GM18867 (cell line): ENCODE measurements at regions not wholly inside any gene's neighbourhood (a gene's known extent, or its start where the extent isn't known, plus 50 kb on each side); places are given as distances from the start of the nearest gene placed in this dataset.

ENCODE experiments used
- ATAC-seq: cut with Tn5 transposase; IDR thresholded peaks from one replicate; pipeline ENCODE4 v1.9.1; 2021; ENCODE audit warnings: mild to moderate bottlenecking, moderate library complexity; ENCODE audit not compliant: unreplicated experiment

DNA sequence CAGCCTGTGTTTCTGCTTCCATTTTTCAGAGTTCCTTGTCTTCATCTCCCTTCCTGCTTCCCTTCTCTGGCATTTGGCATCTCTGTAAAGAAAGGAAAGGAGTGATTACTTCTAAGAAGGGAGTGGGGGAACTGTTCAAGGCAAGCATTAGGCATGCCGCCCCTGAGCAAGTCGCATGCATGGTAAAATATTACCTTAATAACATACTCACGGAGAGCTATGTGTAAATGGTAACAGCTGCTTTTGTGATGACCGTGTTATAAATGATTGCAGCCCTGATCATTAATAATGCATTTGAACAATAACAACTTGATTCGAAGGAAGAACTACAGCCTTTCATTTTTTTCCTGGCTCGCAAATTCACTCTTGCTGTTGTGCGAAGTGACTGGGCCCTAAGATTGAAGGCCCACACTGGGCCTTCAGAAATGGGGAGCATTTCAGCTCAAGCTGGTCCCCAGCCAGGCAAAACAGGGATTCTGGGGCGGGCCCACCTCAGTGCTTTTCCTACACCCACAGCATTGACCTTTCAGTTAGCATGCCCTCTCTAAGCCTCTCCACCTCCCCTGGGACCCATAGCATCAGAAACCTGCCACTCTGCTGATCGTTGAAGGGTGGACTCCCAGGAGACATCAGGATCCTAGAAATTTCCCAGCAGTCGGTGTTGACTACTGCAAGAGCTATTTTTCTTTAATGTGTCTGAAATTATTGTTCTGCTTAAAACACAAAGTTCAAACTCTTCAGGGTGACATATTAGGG, 263.0 kb upstream of the CADM1 start:
- no peak for ATAC-seq

DNA sequence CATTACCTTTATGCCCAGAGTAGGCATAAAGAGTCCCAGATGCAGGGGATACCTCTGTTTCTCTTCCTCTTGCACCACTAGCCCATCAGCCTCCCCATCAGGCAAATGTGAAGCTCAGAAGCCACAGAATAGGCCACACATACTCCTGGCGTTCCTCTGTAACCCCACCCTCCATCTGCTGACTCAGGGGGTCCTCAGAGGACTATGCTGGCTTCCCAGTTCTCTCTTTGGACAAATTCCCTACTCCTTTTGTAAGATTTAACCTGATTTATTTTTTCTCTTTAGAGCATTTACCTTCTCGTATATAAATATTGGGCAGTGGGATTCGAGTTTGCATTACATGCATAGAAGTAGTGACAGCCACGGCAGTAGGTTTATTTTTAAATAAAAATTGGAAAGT, 262.3 kb upstream of the CADM1 start:
- no peak for ATAC-seq

DNA sequence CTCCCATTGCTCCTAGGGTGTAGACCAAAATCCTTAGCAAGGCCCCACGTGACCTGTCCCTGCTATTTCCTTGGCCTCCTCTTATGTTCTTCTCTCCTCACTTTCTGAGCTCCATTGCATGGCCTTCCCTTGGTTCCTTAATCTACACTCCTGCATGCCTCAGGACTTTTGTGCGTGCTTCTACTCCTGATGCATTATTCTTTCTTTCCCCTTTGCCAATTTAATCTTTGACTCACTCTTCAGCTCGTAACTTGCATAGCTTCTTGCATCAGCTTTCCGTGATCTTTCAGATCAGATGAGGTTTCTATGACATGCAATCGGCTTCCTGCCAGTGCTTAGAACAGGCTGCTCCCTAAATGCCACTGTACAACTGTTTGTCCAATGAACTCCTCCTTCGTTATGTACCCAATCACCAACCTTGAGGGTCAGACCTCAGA, 261.6 kb upstream of the CADM1 start:
- ATAC-seq, result no peak

DNA sequence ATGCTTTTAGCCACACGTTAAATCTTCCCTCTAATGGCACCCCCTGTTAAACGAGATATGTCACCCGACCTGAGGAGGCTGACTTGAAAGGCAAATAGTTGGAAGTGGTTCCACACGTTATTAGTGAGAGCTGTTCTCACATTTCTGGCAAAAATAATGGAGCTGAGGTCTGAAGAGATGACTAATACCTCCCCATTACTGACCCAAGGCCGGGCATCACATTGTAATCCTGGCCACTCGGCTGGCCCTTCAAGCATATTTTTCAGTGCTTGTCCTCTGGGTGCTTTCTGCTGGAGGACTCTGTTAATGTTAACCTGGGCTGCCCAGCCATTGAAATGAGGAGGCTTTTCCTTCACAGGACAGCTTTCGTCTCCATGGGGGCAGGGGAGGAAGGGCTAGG, 260.0 kb upstream of the CADM1 start:
- ATAC-seq, result no peak

DNA sequence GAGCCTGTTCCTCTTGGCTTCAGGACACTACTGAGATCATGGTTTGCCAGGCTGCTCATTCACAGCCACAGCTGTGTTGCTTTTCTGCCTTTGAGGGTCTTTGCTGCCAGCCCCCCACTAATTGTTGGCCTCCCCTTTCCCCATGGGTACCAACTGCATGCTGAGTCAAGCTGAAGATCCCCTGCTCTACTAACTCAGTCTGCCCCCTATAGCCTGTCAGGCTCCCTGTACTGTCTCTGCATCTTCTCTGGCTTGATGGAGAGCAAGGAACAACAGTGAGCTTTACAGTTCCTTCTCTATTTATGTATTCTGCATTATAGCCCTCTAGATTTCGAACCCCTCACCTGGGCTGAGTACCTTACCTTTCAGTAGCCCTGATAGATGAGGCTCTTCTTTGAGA, 257.6 kb upstream of the CADM1 start:
- ATAC-seq, result no peak

DNA sequence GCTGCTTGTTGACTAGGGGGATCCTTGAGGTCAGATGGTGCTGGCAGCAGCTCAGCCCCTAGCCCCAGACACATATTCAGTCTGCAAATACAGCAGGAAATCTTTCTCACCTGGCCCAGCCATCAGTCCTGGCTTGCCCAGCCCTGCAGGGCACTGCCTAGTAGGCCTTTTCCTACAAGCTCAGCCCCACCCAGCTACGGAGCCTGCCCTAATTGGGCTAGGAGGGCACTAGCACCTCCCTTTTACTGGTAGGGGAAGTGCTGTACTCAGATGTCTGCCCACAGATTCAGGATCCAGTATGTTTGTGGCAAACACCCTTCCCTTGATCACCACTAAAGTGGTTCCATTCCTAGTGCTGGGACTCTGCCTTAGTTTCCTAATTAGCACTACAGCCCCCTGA, 257.1 kb upstream of the CADM1 start:
- ATAC-seq, result no peak

DNA sequence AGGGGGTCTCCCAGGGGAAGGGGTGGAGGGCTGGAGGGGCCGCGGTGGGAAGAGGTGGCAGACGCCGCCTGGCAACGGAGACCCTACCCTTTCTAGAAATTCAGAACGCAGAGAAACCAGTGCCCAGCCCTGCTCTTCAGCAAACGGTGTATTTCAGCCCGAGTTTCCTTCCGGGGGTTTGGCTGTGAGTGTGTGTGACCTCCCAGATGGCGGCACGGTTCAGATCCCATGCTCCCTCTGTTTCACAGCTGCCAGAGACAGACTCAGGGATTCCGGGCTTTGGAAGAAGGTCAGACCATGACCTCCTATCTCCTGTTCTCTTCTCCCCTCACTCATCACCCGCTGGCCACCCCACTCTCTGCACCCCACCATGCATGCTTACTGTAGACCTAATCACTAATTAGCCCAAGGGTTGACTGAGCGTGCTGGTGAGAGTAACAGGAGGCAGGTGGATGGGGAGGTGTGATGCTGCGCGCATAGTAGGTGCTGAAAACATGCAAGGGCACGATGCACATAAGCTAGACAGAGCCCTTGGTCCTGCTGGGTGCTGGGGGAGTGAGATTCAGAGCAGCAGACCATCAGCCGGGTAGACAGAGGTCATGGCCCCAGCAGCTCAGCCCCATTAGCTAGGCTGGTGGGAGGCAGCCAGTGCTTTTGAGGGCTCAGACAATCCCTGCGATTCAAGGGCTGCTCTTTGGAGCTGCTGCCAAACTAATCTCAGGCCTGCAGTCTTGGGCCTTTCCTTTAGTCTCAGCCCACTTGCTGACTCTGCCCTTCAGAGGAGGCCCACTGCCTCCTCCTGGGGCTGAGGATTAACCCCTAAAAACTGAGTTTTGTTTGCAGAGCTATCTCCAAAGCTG, 256.5 kb upstream of the CADM1 start:
- no peak for ATAC-seq

DNA sequence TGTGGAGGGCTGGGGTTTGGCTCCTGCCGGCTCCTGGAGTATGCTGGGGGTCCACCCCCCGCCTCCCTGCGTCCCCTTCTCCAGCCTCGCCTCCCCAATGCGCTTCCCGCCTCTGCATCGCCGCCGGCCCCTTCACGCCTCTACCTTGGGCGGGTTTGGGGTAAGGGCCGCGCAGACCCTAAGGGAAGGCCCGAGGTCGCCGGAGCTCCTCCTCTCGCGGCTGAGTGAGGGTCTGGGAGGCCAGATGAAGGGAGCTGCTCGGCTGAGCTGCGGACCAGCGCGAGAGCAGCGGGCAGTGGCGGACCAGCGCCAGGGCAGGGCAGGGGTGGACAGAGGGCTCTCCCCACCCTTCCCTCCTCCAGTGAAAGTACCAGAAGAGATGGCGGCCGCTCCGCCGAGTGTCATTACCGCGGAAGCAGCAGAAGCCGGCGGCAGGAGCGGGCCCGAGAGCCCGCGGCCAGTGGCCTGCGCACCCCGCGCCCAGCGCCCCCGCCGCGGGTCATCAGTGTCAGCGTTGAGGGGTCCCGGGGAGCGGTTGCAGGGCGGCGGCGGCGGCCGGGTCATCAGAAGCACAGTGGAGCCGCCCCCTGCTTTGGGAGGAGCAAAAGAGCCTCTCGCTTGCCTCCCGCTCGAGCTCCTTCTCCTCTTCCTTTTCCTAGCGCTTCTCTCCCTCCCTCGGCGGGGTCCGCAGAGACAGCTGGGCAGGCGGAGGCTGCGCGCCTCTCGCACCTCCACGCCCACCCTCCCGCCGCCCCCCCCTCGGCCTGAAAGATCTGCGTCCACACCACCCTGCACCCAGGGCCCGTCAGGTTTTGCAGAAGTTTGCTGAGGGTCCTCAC, 255.6 kb upstream of the CADM1 start:
- no peak for ATAC-seq

DNA sequence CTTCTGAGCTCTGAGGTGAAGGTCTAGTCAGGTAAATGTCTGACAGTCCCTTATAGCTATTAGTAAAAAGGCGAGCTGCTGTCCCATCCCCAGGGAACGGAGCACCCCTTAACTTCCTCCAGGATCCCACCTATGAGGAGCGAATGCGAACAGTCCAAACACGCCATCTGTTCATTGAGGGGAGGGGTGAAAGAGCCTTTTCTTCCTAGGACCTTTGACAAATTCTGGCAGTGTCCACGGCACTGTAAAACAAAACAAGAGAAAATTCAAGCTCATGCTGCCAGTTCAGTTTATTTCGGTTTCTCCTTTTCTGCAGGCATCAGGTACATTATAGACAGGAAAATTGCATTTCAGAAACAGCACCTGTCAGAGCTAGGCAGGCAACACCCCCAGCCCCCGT, 253.8 kb upstream of the CADM1 start:
- ATAC-seq, result no peak

DNA sequence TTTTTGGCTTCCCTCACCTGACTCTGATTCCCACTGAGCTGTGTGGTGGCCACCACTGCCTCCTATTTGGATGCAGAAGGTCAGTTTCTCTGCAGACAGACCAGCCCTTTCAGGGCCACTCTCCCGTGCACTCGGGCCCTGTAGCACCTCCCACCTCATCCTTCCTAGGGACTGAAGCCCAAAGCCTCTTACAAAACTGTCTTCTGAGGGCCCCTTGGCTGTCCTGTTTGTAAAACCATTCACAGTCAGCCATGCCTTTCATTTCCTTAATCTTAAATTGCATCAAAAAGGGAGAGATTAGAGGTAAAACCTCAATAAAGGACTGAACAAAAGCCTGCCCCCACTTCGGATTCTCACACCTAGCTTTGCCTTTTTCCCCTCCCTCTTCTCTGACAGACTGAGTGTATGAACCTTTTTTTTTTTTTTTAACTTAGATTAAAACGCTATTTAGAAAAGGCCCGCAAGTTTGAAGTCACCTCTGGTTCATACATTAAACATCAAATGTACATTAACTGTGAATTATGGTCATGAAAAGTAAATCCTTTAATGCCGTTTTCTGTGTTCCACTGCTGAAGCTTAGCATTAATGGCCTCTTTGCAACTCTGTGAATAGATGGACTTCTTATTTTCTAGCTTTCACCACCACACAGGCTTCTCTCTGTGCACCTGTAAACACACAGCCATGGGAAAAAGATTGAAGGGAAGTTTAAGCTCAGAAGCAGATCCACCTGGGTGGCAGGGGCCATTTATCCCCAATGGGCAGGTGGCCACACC, 247.2 kb upstream of the CADM1 start:
- no peak for ATAC-seq

DNA sequence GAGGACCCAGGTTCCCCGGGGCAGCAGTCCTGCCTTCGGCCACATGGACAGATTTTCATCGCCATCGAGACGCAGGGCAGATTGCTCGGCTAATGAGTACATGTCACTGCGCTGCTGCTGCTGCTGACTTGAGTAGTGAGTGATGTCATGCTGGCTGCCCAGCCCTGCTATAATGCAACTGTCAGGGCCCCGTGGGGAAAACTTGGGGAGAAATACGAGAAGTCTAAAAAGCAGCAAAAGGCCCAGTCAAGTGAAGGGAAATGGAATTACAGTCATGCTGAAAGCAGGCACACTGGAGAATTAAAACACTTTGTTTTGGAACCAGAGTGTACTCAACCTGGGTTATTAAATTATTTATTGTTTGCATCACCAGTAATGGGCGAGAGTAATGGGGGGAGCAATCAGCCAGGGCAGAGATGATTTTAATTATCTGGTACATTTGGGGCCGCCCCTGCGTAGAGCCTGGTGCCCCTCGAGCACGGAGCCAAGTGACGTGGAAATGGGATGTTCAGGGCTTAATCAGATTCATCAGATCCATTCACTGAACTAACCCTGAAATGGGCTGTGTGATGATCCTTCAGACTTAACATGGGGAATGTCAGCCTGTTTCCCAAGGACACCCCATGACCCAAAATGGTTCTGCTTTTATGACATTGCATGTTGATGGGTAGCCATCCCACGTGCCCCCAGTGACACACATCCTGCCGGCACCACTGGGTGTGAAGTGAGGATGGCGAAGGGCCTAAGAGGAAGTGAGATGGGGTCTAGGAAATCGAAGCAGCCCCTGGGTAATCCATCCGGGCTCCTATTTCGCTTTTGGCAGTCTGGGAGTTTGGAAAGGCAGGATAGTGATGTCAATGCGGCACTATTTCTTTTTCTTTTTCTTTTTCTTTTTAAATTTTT, 241.6 kb upstream of the CADM1 start:
- ATAC-seq, result no peak

DNA sequence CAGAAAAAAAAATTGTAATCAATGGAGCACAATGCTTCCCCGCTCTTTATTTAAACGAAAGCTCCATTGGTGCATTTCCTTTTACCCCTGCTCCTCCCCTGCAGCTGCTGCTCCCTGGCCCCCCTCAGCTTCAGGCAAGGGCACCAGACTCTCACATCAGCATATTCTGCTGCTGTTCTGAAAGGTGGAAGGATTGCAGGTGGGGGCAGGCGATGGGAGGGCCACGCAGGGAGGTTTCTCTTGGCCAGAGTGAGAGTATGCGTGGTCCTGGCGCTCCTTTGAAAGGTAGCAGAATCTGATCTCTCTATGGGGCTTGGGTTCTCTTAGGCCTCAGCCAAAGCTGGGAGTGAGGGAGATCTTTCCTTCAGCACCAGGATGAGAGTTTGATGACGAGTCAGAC, 240.9 kb upstream of the CADM1 start:
- ATAC-seq, result no peak

DNA sequence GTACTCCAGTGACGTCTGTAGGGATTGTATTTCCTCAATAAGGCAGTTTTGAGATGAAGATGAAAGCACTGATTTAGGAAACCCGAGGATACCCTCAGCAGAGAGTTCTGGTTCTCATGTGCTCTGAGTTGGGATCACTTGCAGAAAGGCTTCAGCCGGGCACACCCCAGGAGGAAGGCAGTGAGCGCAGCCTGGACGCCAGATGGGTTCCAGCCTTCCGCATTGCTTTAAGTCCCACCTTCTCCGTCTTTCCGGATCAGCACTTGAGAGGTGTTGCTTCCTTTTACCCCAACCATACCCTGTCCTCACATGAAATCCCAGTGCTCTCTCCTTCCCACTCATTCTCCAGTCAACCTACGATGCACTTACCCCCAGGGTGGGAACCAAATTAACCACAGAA, 239.5 kb upstream of the CADM1 start:
- ATAC-seq, result no peak

DNA sequence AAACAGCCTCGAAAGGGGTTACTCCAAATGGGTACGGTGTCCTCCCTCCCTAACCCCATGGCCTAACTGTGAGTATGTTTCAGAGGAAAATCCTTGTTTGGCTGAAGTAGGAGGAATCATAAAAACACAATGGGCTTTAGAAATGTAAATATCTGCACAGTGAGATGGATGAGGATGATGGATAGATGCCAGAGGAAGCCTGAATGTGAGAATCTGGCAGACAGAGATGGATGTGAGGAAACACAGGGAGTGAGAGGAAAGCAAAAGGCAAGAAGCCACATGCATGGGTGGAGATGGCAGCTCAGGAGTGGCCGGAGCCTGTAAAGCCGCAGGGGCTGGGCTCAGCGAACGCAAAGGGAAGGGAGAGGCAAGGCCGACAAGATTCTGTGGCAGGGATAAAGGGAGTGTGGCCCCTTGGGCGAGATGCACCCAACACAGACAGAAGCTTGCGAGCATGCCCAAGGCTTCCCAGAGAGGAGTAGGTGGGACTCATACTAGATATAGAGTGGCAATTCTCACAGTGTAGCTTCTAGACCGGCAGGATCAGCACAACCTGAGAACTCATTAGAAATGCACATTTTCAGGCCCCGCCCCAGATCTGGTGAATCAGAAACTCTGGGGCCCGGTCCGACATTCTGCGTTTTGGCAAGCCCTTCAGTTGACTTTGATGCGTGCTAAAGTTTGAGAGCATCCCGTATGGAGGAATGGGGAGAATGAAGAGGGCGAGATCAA, 237.3 kb upstream of the CADM1 start:
- no peak for ATAC-seq

DNA sequence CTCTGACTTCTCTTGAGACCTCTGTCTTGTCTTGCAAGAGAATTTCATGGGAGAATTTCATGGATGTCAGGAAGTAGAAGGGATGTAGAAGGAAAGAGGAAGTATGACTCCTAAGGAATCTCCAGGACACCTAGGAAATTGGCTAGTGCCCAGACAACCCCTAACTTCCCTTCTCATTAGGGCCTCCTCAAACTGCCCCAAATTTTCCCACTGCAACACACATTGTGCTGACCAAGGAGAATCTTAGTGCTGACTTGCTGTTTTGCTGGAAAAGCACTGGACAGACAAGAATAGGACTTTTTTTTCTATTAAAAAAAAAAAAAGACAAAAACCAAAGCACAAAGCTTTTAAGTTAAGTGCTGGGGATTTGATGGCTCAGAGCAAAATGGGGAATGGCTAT, 236.1 kb upstream of the CADM1 start:
- no peak for ATAC-seq

DNA sequence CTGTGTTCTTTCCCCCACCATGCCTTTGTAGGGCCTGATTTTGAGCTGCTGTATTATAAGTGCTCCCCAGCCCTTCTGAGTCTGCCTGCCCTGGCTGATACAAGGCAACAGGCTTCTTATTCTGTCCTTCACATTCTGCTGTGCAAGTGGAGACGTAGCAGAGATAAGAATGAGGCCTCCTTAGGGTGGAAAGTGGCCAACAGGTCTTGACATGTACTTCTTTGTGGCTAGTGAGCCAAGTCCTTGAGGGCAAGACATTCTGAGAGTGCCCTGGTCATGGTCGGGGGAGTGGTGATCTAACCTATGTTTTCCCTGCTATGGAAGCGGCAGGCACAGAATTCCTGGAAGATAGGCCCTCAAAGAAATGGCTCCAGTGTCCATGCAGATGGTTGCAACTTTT, 235.7 kb upstream of the CADM1 start:
- ATAC-seq, result no peak

DNA sequence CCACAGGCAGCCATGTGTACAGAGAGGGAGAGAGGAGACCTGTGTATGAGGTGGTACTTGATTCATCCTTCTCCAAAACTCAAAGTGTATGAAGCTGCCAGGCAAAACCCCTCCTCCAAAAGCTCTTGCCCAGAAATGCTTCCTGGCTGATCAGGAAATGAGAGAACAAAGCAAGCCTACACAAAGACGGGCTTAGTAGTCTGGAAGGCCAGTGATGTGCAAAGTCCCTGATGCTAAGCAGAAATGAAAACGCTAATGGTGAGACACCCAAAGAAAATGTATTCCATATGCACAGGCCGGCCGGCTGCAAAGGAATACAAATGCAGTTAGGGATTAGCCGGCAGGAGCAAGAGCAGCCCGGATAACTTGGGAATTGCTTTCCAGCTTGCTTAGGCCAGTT, 234.9 kb upstream of the CADM1 start:
- ATAC-seq, result no peak

DNA sequence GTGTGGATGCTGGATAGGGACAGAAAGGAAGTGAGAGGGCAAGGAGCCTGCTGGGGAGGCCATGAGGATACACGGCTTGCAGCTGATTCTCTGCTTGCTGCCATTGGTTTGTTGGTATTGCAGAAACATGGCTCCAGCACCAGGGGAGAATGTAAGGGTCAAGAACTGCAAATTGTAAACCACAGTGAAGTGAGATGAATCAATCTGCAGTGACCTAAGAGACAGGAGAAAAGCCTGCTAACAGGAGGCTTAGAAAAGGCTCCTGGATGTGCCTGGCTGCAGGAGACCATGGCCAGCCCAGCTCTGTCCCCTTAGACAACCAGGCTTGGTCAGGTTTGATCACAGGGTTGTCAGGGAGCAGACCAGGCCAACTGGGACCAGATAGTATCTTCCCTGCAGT, 233.7 kb upstream of the CADM1 start:
- no peak for ATAC-seq

DNA sequence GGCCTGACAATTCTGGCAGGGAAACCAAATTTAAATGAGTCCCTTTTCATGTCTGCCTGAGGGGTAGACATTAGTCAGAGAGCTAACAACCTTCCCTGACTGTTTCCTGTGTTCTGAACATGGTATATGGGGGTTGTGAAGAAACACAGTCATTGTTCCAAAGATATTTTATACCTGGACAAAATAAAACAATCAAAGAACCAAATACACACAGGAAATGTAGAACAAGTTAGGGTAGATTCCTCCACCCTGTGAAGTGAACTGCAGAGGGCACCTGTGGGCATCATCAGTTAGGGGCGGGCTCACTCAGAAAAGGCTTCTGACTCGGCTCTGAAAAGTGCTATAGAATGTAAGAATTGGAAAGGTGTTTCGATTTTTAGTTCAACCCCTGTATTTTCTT, 231.9 kb upstream of the CADM1 start:
- no peak for ATAC-seq
